Stimulated activated CD4-positive, alpha-beta T cell treated with anti-CD3 and anti-CD28 coated beads, Interleukin-12 subunit alpha, Interleukin-12 subunit beta, amount 100 ng/mL, for 24 hours (primary cell): ENCODE measurements at regions not wholly inside any gene's neighbourhood (a gene's known extent, or its start where the extent isn't known, plus 50 kb on each side); places are given as distances from the start of the nearest gene placed in this dataset.

Experiments used
- DNase-seq, 2 experiments: peaks; one replicate each; pipeline ENCODE4 v3.0.0-alpha.2; 2020; ENCODE audit warnings: low read depth in 2 of 2

- DNase-seq = no peak
These were observed 565.2 kb upstream of the MARCKS start for GRCh38 chr6:113291751-113292445.

GRCh38 chr6:113292646-113293422 is 564.3 kb upstream of the MARCKS start:
- no peak for DNase-seq

- DNase-seq = no peak
These were observed 563.8 kb upstream of the MARCKS start for GRCh38 chr6:113293423-113293740.

- no peak for DNase-seq
These were observed 557.6 kb upstream of the MARCKS start for GRCh38 chr6:113299531-113299930.

- DNase-seq = no peak
These were observed 555.5 kb upstream of the MARCKS start for GRCh38 chr6:113301651-113302050.

GRCh38 chr6:113304116-113304515 is 553.0 kb upstream of the MARCKS start:
- no peak for DNase-seq

GRCh38 chr6:113306552-113307145 is 550.5 kb upstream of the MARCKS start:
- no peak for DNase-seq

- no peak for DNase-seq
These were observed 548.9 kb upstream of the MARCKS start for GRCh38 chr6:113308266-113308665.

- no peak for DNase-seq
These were observed 543.3 kb upstream of the MARCKS start for GRCh38 chr6:113313841-113314240.

- DNase-seq = no peak
These were observed 542.0 kb upstream of the MARCKS start for GRCh38 chr6:113315165-113315564.

- no peak for DNase-seq
These were observed 541.3 kb upstream of the MARCKS start for GRCh38 chr6:113315879-113316278.

- no peak for DNase-seq
These were observed 539.7 kb upstream of the MARCKS start for GRCh38 chr6:113317442-113317841.

- no peak for DNase-seq
These were observed 539.1 kb upstream of the MARCKS start for GRCh38 chr6:113317891-113318574.

GRCh38 chr6:113318575-113318917 is 538.6 kb upstream of the MARCKS start:
- DNase-seq = no peak

- no peak for DNase-seq
These were observed 536.5 kb upstream of the MARCKS start for GRCh38 chr6:113320653-113321052.

- no peak for DNase-seq
These were observed 530.4 kb upstream of the MARCKS start for GRCh38 chr6:113326781-113327180.

- no peak for DNase-seq
These were observed 528.2 kb upstream of the MARCKS start for GRCh38 chr6:113328886-113329381.

GRCh38 chr6:113329942-113330635 is 527.1 kb upstream of the MARCKS start:
- no peak for DNase-seq

- DNase-seq = no peak
These were observed 526.6 kb upstream of the MARCKS start for GRCh38 chr6:113330636-113330946.

GRCh38 chr6:113331021-113331420 is 526.1 kb upstream of the MARCKS start:
- DNase-seq = no peak

- DNase-seq = no peak
These were observed 518.5 kb upstream of the MARCKS start for GRCh38 chr6:113338644-113339043.

GRCh38 chr6:113339209-113339608 is 517.9 kb upstream of the MARCKS start:
- DNase-seq = no peak
